ENCODE measurements at regions not wholly inside any gene's neighbourhood (a gene's known extent, or its start where the extent isn't known, plus 50 kb on each side); places are given as distances from the start of the nearest gene placed in this dataset.

DNA sequence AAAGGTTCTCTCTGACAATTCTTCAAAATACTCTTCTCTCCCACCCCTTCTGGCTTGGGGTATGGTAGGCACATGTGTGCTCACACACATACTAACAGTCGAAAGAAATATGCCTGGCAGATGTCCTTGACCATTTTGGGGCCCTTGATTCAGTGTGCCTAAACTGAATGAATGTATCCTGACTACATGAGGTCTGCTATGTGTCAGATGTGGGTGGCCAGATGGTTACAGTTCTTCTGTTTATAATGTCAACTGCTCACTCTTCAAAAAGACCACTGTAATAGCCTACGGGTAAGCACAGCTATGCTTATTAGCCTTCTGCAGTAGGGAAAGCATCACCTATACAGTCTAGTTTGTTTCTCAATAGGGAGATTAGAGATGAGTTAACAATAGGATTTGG is 63.7 kb upstream of the VEGFC start:
- TF ChIP-seq, protein P1, sequence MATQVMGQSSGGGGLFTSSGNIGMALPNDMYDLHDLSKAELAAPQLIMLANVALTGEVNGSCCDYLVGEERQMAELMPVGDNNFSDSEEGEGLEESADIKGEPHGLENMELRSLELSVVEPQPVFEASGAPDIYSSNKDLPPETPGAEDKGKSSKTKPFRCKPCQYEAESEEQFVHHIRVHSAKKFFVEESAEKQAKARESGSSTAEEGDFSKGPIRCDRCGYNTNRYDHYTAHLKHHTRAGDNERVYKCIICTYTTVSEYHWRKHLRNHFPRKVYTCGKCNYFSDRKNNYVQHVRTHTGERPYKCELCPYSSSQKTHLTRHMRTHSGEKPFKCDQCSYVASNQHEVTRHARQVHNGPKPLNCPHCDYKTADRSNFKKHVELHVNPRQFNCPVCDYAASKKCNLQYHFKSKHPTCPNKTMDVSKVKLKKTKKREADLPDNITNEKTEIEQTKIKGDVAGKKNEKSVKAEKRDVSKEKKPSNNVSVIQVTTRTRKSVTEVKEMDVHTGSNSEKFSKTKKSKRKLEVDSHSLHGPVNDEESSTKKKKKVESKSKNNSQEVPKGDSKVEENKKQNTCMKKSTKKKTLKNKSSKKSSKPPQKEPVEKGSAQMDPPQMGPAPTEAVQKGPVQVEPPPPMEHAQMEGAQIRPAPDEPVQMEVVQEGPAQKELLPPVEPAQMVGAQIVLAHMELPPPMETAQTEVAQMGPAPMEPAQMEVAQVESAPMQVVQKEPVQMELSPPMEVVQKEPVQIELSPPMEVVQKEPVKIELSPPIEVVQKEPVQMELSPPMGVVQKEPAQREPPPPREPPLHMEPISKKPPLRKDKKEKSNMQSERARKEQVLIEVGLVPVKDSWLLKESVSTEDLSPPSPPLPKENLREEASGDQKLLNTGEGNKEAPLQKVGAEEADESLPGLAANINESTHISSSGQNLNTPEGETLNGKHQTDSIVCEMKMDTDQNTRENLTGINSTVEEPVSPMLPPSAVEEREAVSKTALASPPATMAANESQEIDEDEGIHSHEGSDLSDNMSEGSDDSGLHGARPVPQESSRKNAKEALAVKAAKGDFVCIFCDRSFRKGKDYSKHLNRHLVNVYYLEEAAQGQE (IDR thresholded peaks at IDR 0.05; ENCODE audit: insufficient read depth in 1 of 2, low read depth in 2 of 2, low read length in 2 of 2) = no peak
- TF ChIP-seq TAF1 (IDR thresholded peaks at IDR 0.05; ENCODE audit: borderline replicate concordance, insufficient read depth, low read length) (no peak), SIN3A (IDR thresholded peaks at IDR 0.05; ENCODE audit: borderline replicate concordance, insufficient read depth, low read length) (no peak), POLR2AphosphoS5 (IDR thresholded peaks at IDR 0.05; ENCODE audit: low read depth, low read length) (no peak), FOXP2 (optimal IDR thresholded peaks at IDR 0.05; ENCODE audit: borderline replicate concordance, extremely low read depth, extremely low read length, insufficient read depth) (no peak)

DNA sequence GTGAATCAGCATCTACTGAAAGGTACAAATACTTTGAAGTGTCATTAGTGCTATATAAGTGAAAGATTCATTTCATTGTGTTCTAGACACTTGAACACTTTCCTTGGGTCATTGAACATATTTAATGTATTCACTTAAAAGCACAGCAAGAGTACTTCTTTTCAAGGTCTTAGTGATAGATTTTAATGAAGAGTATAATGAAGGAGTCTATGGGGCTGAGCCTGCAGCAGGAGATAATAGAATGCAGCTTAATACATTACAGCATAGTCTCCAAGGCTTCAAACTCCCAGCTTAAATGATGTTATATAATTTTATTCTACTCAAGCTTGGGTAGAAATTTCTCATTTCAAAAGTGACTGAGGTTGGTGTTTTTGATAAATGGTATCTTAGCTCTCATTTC is 66.1 kb upstream of the VEGFC start:
- TF ChIP-seq TAF1 (IDR thresholded peaks at IDR 0.05; ENCODE audit: borderline replicate concordance, insufficient read depth, low read length) (no peak), FOXP2 (optimal IDR thresholded peaks at IDR 0.05; ENCODE audit: borderline replicate concordance, extremely low read depth, extremely low read length, insufficient read depth) (no peak), POLR2AphosphoS5 (IDR thresholded peaks at IDR 0.05; ENCODE audit: low read depth, low read length) (no peak), SIN3A (IDR thresholded peaks at IDR 0.05; ENCODE audit: borderline replicate concordance, insufficient read depth, low read length) (no peak)
- TF ChIP-seq, protein P1 (IDR thresholded peaks at IDR 0.05; ENCODE audit: insufficient read depth in 1 of 2, low read depth in 2 of 2, low read length in 2 of 2) = no peak

DNA sequence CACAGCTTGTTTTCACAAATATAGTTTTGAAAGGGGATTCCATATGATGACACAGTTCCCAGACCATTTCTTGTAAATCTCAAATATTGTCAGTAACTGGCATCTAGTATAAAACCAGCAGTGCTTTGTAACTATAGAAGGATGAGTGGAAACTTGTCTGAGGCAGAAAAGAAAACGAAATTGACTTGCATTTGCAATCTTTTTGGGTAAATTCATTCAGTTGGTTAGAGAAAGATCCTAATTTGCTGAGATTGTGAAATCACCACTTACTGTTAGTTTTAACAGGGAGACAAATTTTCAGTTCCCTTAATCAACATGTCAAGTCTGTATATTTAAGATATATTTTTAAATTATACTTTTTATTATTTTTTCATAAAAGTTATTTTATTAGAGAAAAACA is 71.5 kb upstream of the VEGFC start:
- TF ChIP-seq SIN3A (IDR thresholded peaks at IDR 0.05; ENCODE audit: borderline replicate concordance, insufficient read depth, low read length) = no peak
- TF ChIP-seq POLR2AphosphoS5 (IDR thresholded peaks at IDR 0.05; ENCODE audit: low read depth, low read length) = no peak
- TF ChIP-seq FOXP2 (optimal IDR thresholded peaks at IDR 0.05; ENCODE audit: borderline replicate concordance, extremely low read depth, extremely low read length, insufficient read depth) = no peak
- TF ChIP-seq TAF1 (IDR thresholded peaks at IDR 0.05; ENCODE audit: borderline replicate concordance, insufficient read depth, low read length) = no peak
- TF ChIP-seq, protein P1 (IDR thresholded peaks at IDR 0.05; ENCODE audit: insufficient read depth in 1 of 2, low read depth in 2 of 2, low read length in 2 of 2) = no peak

DNA sequence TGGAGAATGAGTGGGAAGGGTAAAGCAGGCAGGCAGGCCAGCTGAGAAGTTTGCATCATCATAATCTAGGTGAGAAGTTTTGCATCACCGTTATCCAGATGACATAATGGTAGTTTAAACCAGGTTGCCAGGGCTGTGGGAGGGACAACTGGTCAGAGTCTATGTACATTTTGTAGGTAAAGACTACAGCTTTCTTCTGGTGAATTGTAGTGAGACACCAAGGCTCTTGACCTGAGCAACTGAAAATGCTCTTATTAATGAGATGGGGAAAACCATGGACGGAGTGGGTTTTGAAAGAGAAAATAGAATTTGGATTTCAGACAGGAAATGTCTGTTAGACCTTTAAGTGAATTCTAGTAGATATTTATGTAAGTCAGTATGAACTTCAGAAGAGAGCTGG is 76.0 kb upstream of the VEGFC start:
- no peak for TF ChIP-seq SIN3A (IDR thresholded peaks at IDR 0.05; ENCODE audit: borderline replicate concordance, insufficient read depth, low read length)
- TF ChIP-seq, protein P1 (IDR thresholded peaks at IDR 0.05; ENCODE audit: insufficient read depth in 1 of 2, low read depth in 2 of 2, low read length in 2 of 2) = no peak
- TF ChIP-seq FOXP2 (optimal IDR thresholded peaks at IDR 0.05; ENCODE audit: borderline replicate concordance, extremely low read depth, extremely low read length, insufficient read depth) = no peak
- TF ChIP-seq POLR2AphosphoS5 (IDR thresholded peaks at IDR 0.05; ENCODE audit: low read depth, low read length) = no peak

DNA sequence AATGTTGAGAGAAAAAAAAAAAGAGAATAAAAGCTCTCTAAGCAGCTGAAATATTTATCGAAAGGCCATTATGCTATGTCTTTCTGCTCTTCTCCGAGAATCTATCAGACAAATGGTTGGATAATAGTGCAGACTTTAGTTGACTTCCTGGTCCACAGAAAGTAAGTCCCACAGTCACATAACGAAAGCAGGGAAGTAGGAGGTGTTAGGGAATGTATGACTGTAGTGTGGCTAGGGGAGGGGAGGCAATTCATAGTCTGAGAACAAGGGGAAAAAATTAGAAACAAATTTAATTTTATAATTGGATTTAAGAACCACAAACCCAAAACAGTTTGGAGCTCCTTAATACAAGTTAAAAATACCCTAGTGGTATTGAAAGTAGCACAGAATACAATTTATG is 79.7 kb upstream of the VEGFC start:
- TF ChIP-seq SIN3A (IDR thresholded peaks at IDR 0.05; ENCODE audit: borderline replicate concordance, insufficient read depth, low read length) (no peak), FOXP2 (optimal IDR thresholded peaks at IDR 0.05; ENCODE audit: borderline replicate concordance, extremely low read depth, extremely low read length, insufficient read depth) (no peak)
- TF ChIP-seq, protein P1 (IDR thresholded peaks at IDR 0.05; ENCODE audit: insufficient read depth in 1 of 2, low read depth in 2 of 2, low read length in 2 of 2) = no peak

Data from PFSK-1 (cell line).